HG02759 (cell line): ENCODE measurements at regions not wholly inside any gene's neighbourhood (a gene's known extent, or its start where the extent isn't known, plus 50 kb on each side); places are given as distances from the start of the nearest gene placed in this dataset.
"Not testable (repeated sequence)": the region's sequence is repeated elsewhere in the genome, so short reads cannot be mapped to it uniquely, and the experiment has no call there.

Experiments used
- ATAC-seq: cut with Tn5 transposase; IDR thresholded peaks from one replicate; pipeline ENCODE4 v1.9.1; 2021; ENCODE audit warnings: mild to moderate bottlenecking, moderate library complexity; ENCODE audit not compliant: unreplicated experiment

- no peak for ATAC-seq
Measured at GRCh38 chr3:70519026-70519425, 206.6 kb upstream of the MDFIC2 start.

- ATAC-seq: no peak
Measured at GRCh38 chr3:70518356-70518755, 205.9 kb upstream of the MDFIC2 start.

- ATAC-seq: no peak
Measured at GRCh38 chr3:70517124-70517890, 204.9 kb upstream of the MDFIC2 start.

GRCh38 chr3:70516076-70516475 is 203.6 kb upstream of the MDFIC2 start:
- ATAC-seq: no peak

GRCh38 chr3:70507486-70507885 is 195.0 kb upstream of the MDFIC2 start:
- ATAC-seq: no peak

GRCh38 chr3:70506775-70507174 is 194.3 kb upstream of the MDFIC2 start:
- no peak for ATAC-seq

GRCh38 chr3:70501561-70501960 is 189.1 kb upstream of the MDFIC2 start:
- no peak for ATAC-seq

- no peak for ATAC-seq
Measured at GRCh38 chr3:70488816-70489215, 176.4 kb upstream of the MDFIC2 start.

- no peak for ATAC-seq
Measured at GRCh38 chr3:70488131-70488530, 175.7 kb upstream of the MDFIC2 start.

- ATAC-seq: no peak
Measured at GRCh38 chr3:70486414-70487017, 174.1 kb upstream of the MDFIC2 start.

- no peak for ATAC-seq
Measured at GRCh38 chr3:70476174-70476573, 163.7 kb upstream of the MDFIC2 start.

- ATAC-seq: no peak
Measured at GRCh38 chr3:70471464-70472342, 159.3 kb upstream of the MDFIC2 start.

GRCh38 chr3:70466096-70466495 is 153.7 kb upstream of the MDFIC2 start:
- ATAC-seq: no peak

- ATAC-seq: no peak
Measured at GRCh38 chr3:70464876-70465275, 152.4 kb upstream of the MDFIC2 start.

GRCh38 chr3:70464465-70464864 is 152.0 kb upstream of the MDFIC2 start:
- ATAC-seq: no peak

- not testable (repeated sequence) for ATAC-seq
Measured at GRCh38 chr3:70450220-70450619, 137.8 kb upstream of the MDFIC2 start.

GRCh38 chr3:70435422-70435821 is 123.0 kb upstream of the MDFIC2 start:
- not testable (repeated sequence) for ATAC-seq

GRCh38 chr3:70433091-70433490 is 120.7 kb upstream of the MDFIC2 start:
- ATAC-seq: no peak

GRCh38 chr3:70431911-70432310 is 119.5 kb upstream of the MDFIC2 start:
- ATAC-seq: no peak

GRCh38 chr3:70426071-70426470 is 113.6 kb upstream of the MDFIC2 start:
- ATAC-seq: no peak

GRCh38 chr3:70421506-70421905 is 109.1 kb upstream of the MDFIC2 start:
- ATAC-seq: no peak

GRCh38 chr3:70409018-70409417 is 96.6 kb upstream of the MDFIC2 start:
- no peak for ATAC-seq
